ENCODE measurements at regions not wholly inside any gene's neighbourhood (a gene's known extent, or its start where the extent isn't known, plus 50 kb on each side); places are given as distances from the start of the nearest gene placed in this dataset.

DNA sequence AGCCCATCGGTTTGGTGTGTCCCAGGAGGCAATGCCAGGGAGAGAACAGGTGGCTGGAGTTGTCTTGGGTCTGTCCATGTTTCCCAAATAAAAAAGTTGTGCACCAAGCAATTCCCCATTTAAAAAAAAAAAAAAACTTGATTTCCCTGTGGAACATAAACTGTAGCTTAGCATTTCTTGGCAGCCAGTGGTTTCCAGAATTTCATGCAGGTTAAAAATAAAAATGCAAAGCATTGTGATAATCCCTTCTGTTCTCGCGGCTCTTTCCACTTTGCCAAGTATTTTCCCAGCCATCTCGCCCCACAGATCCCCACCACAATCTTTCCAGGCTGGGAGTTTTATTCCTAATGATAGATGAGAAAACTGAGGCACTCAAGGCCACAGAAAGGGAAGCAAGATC, 51.4 kb upstream of the MSX1 start:
- no peak for DNase-seq (ENCODE audit: low read depth in 2 of 2)

DNA sequence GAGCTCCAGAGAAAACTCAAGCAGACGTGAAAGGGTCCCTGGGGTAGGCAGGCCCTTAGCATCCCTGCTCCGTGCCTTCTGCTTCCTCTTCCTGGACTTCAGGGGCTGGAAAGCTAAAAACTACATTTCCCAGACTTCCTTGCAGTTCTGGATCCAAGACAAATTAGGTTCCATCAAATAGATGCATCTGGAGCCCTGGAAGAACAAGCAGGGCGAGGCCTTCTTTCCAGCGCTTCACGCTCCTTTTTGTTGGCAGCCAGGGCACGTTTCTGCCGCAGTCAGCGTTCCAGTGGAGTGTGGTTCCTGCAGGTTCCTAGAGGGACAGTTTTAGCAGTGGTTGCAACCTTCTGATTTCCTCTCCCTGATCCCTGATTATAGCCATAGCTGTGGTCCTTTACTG, 53.6 kb upstream of the MSX1 start:
- DNase-seq (ENCODE audit: low read depth in 2 of 2) = no peak

DNA sequence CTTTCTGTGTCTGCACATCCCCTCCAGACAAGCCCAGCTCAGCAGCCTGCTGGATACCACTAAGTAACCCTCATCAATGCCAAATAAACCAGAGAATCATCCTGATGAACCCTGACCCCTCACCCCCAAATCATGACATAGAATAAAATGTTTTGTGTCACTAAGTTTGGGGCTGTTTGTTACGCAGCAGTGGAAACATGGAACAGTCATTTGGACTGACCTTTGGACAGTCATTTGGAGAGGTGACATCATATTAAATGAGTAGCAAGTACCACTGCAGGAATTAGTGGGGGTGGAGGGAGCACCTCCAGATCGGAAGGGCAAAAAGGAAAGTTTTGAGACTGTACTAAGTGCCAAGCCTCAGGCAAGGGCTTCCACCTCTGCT, 55.6 kb upstream of the MSX1 start:
- DNase-seq (ENCODE audit: low read depth in 2 of 2) = no peak

DNA sequence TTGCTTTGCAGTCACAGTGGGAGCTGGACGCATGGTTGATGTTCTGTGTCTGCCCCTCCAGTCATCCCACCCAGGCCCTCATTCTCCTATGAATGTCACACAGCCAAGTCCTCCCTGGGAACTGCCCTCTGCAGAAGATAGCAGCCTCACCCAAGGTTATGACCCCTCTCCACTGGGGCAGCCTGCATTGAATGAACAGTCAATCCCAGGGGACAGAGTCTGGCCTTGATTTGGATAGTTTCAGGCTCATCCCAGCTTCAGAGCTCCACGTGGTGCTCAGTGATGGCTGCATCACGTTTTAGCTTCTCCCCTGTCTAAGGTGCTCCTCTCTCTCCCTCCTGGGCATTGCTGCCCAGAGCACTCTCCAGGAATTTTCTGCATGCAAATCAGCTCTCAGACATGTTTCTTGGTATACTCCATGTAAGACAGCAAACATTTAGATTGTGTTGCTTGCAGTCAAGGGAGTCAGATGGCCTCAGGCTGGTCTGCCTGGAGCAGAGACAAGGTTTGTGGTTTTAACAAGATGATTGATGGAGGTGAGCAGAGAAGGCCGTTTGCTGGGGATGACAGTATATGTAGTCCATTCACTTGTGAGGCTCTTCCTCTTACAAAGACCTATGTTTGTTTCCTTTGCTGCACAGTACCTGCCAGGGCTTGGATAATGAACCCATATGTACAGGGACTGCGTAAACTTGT, 56.1 kb upstream of the MSX1 start:
- DNase-seq (ENCODE audit: low read depth in 2 of 2) = no peak

DNA sequence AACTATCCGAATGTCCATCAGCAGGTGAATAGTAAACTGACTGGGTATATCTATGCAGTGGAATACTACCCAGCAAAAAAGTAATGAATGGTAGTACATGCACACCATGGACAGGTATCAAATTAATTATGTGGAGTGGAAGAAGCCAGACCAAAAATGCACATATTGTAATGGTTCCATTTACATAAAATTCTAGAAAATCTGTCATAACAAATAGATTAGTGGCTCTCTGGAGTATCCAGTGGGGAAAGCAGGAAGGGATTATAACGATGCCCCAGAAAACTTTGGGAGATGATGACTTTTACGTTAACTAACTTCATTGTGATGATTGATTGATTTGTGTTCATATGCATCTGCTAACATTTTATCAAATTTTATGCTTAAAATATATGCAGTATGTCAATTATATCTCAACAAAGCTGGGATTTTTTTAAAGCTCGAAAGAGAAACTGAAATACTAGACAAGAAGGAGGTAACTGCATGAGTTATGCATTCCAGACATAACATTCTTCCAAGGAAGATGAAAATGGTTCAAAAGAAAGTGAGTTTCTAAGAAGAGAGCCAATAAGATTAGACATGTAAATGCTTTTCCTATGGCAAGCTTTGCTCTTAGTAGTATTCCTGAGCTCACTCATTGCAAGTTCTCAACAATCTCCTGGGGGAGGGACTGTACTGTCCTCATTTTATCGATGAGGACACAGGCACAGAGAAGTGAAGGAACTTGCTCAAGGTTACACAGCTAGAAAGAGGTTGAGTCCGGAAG, 58.6 kb upstream of the MSX1 start:
- DNase-seq (ENCODE audit: low read depth in 2 of 2) = peak; percentile 24 to 31

DNA sequence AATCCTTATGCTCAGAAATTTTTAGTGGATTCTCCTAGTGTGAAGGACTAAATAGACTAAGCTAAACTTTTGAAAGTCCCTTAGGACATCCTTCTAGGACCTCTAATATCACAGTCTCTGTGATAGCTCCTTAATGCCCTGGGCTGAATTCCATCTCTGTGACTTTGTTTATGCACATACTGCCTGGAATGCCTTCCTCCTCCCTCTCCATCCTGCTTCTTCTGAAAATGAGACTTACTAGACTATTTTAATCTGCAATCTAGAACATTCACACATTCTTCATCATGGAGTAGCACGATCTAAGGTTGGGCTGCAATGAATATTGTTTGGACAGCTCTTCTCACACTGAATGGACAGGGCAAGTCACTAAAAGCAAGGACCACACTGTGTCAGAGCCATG, 65.0 kb upstream of the MSX1 start:
- DNase-seq (ENCODE audit: low read depth in 2 of 2) = no peak

DNA sequence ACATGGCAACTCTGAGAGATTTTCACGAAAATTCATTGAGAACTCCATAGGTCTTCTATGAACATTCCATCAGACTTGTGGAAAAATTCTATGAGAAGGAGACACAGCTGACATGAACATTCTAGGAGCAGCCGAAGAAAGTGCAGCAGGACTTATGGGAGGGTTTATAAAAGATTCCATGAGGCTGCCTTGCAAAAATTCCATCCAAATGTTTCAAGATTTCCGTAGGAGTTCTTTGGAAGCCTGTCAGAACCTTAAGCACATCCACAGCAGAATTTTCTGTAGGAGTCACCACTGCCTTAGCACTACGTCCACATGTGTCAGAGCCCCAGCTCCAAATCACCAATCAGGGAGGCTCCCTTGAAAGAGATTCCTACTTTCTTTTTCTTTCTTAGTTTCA, 67.0 kb upstream of the MSX1 start:
- peak; percentile 74 to 76 for DNase-seq (ENCODE audit: low read depth in 2 of 2)

DNA sequence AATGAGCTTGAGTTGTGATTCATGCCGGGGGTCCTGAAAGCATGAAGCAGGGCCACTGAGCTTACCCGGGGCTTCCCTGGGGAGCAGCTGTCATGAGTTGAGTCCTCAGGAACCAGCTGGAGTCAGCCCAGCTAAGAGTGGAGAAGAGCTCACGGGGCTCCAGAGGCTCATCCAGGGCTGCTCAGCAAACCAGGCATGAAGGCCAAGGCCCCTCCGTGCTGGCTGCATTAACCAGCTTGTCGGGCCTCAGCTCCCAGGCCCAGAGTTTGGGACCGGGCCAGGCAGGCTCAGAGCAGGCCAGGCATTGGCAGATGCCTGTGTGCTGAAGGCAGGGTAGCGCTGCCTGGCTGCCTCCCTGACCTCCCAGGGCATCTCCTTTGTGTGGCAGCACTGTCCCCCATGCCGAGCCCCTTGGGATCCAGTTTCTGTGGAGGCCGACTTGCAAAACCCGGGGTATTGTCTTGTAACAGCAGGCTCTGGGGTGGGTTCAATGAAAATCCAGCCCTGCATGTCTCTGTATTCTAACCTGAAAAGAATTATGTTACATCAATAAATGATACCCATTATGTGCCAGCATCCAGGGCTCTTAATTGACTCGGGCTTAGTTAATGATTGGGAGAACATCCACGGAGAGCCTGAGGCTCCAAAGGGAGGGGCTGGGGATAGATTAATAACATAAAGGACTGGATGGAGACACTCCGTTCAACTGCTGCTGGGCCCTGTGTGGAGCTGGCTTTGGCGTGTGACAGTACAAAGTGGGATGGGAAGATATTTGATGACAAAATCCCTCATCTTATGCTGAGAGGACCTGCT, 68.0 kb upstream of the MSX1 start:
- DNase-seq (ENCODE audit: low read depth in 2 of 2) = peak; percentile 39 to 59

DNA sequence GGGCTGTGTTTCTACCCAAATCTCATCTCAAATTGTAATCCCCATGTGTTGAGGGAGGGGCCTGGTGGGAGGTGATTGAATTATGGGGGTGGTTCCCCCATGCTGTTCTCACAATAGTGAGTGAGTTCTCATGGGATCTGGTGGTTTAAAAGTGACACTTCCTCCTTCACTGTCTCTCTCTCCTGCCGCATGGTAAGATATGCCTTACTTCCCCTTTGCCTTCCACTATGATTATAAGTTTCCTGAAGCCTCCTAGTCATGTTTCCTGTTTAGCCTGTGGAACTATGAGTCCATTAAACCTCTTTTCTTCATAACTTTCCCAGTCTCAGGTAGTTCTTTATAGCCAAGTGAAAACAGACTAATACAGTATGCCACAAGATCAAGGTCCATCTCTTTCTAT, 70.0 kb upstream of the MSX1 start:
- no peak for DNase-seq (ENCODE audit: low read depth in 2 of 2)

DNA sequence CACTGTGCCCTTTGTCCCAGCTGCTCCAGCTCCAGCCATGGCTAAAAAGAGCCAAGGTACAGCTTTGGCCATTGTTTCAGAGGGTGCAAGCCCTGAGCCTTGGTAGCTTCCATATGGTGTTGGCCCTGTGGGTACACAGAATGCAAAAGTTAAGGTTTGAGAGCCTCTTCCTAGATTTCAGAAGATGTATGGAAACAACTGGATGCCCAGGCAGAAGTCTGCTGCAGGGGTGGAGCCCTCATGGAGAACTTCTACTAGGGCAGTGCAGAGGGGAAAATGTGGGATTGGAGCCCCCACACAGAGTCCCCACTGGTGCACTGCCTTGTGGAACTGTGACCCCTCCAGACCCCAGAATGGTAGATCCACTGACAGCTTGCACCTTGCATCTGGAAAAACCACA, 70.9 kb upstream of the MSX1 start:
- no peak for DNase-seq (ENCODE audit: low read depth in 2 of 2)

DNA sequence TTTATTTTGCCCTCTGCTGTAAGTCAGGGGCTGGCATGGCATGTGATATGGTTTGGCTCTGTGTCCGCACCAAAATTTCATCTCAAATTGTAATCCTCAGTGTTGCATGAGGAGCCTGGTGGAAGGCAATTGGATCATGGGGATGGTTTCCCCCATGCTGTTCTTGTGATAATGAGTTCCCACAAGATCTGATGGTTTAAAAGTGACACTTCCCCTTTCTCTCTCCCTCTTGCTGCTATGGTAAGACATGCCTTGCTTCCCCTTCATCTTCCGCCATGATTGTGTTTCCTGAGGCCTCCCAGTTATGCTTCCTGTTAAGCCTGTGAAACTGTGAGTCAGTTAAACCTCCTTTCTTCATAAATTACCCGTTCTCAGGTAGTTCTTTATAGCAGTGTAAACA, 72.0 kb upstream of the MSX1 start:
- no peak for DNase-seq (ENCODE audit: low read depth in 2 of 2)

DNA sequence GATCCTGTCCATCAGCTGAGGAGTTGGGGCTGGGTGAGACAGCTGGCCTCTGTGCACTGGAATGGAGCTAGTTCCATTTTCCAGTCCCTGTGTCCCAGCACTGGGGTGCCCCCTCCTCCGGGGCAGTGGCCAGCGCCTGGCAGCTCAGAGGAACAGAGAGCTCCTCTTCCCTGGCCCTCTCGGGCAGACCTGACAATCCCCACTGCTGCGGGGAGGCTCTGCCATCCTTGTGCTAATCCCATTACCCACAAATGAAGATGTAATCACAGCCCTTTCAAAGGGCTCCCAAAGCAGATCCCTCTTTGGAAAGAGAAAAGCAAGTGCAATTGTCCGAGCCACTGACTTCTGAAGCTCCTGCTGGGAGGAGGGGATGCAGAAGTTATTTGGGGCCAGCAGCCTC, 75.1 kb upstream of the MSX1 start:
- no peak for DNase-seq (ENCODE audit: low read depth in 2 of 2)

DNA sequence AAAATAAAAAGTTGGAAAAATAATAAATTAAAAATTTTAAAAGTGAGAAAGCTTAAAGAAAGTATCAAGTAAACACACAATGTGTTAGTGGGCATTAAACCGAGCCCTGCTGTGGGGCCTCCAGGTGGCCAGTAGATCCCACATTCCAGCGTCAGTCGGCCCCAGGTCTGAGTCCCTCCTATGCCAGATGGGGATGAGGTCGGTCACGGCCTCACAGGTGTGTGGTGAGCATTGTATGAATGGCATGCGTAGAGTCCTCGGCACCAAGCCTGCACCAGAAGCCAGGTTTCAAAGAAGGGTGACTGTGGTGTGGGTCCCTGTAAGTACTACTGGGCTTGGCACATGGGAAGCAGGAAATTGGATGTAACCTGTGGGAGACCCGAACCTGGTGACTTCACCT, 75.6 kb upstream of the MSX1 start:
- DNase-seq (ENCODE audit: low read depth in 2 of 2) = no peak

DNA sequence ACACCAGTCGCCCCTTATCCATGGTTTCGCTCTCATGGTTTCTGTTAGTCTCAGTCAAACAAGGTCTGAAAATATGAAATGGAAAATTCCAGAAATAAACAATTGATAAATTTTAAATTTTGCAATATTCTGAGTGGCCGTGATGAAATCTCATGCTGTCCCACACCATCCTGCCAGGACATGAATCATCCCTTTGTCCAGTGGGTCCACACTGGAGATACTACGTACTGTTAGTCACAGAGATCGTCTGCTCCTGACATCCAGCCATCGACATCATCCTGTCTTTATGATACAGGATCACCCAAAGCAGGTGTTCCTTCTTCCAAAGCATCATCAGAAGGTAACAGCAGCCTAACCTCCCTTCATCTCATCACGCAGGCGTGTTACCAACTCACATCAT, 76.5 kb upstream of the MSX1 start:
- DNase-seq (ENCODE audit: low read depth in 2 of 2) = no peak

DNA sequence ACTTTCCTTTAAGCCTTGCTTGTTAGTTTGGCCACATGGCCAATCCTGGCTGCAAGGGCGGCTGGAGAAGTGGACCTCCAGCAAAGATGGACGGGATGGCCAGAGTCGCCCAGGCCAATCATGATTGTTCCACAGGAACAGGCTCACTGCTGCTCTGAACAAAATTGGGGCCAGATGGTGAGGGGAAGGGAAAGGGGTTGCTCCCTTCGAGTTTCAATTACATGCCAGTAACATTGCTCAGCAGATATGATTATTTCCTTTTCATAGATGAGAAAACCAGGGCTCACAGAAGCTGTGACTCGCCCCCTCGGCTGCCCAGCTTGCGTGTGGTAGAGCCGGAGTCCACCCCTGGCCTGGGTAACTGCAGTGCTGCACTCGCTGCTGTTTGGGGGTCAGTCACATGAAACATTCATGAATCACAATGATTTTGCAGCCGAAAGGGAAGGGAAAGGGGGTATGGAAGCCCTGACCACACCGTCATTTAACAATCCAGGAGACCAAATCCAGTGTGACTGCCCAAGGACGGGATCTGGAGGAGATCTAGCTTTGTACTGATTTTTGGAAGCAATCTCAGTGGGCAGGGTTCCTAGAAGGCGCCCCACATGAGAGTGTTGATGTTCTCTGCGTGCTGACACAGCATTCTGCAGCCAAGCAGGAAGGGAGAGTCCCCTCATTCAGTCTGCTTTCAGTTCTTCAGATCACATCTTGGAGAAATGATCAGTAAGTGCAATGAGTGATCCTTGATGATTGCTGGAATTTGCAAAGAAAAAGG, 77.3 kb upstream of the MSX1 start:
- DNase-seq (ENCODE audit: low read depth in 2 of 2) = peak; percentile 61 to 63

DNA sequence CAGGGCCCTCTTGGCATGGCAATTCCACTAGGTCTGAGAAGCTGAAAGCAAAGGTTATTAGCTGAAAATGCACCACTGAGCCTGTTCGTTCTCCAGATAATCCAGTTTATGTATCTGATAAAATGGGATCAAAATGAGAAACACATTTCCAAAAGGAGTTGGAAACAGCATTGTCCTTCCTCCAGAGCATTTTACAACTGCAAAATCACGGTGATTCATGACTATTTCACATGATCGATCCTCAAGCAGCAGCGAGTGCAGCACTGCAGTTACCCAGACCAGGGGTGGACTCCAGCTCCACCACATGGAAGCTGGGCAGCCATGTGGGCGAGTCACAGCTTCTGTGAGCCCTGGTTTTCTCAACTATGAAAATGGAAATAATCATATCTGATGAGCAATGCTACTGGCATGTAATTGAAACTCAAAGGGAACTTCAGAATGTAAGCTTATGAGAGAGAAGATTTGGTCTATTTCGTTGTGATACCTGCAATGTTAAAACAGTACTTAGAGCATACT, 78.7 kb upstream of the MSX1 start:
- peak; percentile 81 to 83 for DNase-seq (ENCODE audit: low read depth in 2 of 2)

DNA sequence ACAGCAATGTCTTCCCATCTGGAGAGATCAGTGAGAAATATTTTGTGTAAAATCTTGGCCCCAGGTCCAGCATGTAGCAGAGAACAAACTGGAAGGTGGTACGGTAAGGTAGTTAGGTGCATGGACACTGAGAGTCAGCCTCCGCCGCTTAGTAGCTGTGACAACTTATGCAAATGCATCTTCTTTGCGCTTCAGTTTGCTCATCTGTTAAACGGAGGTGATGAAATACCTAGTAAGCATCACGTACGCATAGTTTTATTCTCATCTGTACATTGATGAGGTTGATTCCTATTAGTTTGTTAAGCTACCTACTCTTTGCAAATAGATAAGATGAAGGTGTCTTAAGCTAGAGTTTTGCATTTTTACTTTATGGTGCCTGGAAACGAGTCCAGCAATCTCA, 80.0 kb upstream of the MSX1 start:
- DNase-seq (ENCODE audit: low read depth in 2 of 2) = no peak

DNA sequence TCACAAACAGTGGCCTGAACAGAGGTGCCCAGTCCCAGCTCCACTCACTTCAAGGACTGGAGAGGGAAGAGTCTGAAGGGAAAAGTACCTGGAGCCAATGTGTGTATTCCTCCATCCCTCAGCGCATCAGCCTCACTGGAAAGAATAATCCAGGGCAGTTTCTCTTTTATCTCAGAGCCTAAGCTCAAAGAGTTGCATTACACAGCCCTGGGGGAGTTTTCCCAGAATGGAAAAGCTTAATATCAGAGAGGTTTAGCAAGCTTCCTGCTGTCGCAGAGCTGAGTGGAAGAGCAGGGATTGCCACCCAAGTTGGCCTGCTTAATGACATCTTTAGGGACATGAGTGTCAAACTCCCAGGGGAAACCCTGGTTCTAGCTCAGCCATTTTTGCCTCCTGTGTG, 80.4 kb upstream of the MSX1 start:
- no peak for DNase-seq (ENCODE audit: low read depth in 2 of 2)

DNA sequence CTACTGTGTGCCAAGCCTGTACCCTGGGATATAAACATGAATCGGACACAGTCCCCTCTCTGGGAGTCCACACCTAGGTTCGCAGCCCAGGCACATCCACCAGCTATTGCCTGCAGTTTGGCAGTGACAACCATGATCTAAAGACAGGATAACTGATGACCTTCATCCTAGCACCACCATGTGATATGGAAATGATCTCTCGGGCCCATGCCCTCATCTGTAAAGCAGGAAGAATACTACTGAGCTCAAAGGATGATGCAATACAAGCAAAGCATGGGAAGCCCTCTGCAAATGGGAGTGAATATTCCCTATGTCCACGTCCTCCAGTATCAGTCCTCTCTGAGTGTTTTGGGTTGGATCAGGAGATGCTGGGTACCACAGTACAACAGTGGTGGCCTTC, 80.9 kb upstream of the MSX1 start:
- DNase-seq (ENCODE audit: low read depth in 2 of 2) = no peak

DNA sequence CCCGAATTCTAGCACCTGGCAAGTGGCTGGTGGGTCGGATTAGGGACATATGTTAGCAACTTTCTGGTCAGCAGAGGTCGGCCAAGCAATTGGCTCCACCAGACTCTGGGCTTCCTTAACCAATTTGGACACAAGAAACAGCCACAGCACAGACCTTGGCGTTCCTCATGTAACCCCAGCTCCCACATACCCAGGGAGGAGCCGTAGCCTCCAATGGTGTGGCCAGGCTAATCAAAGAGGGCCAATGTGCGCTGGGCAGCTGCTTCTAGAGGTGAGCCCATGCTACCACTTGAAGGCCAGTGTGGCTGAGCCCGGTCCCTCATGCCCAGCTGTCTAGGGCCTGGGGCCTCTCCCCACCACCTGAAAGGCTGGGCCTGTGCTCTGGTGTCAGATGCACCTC, 82.5 kb upstream of the MSX1 start:
- no peak for DNase-seq (ENCODE audit: low read depth in 2 of 2)

DNA sequence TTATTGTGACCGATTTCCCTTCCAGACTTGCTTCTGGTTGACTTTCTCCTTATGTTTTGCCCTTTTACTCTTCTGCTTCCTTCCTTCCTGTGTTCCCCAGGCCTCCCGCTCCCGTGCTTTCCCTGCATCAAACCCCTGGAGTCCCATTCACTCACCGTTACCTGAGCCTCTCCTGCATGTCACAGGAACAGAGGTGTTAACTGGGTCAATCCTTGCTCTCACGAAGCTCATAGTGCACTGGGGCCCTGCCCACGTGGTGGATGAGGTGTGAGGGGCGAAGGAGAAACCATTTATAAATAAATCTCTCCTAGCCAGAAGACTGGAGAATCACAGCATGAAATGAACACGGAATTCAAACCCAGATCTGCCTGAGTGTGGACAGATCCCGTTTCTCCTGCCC, 83.1 kb upstream of the MSX1 start:
- no peak for DNase-seq (ENCODE audit: low read depth in 2 of 2)

DNA sequence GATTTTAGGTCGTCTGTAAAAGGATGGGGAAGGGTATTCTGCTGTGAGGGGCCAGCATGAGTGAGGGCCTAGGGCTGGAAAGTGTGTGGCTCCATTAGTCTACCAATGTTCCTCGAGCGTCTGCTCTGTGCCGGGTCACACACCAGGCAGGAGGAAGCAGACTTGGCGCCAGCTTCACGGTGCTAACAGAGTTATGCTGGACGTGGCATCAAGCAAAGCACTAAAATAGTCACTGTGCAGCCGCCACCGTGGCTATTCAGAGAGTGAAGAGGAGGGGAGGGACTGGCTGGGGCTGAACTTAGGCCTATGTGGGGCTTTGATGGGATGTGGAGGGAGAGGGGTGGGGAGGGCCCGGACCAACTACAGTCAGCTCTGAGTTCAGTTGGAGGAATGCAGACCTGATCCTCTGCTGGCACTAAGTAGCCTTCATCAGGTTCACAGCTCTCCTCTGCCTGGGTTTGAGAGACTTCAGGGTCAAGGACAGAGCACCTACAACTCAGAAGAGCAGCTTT, 83.9 kb upstream of the MSX1 start:
- no peak for DNase-seq (ENCODE audit: low read depth in 2 of 2)

Data from fibroblast of skin of left quadriceps (primary cell).